ENCODE measurements at regions not wholly inside any gene's neighbourhood (a gene's known extent, or its start where the extent isn't known, plus 50 kb on each side); places are given as distances from the start of the nearest gene placed in this dataset.

DNA sequence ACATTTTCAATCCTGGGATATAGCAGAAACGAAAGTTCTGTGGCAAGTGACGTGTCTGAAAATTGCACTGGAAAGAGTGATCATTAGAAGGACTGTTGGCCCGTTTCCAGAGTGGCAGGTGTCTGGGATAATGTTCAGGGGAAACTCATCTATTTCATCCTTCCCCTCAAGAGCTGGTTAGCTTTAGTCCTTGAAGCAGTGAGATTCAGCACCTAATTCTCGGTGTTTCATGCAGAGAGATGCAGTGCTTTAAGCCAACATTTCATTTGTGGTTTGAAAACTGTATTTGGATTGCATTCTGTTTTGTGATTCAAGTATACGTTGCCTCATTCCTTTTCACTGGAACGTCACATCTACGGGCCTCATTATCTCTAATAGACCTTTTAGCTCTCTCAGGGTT is 205.0 kb upstream of the RAG2 start:
- TF ChIP-seq, protein P1, sequence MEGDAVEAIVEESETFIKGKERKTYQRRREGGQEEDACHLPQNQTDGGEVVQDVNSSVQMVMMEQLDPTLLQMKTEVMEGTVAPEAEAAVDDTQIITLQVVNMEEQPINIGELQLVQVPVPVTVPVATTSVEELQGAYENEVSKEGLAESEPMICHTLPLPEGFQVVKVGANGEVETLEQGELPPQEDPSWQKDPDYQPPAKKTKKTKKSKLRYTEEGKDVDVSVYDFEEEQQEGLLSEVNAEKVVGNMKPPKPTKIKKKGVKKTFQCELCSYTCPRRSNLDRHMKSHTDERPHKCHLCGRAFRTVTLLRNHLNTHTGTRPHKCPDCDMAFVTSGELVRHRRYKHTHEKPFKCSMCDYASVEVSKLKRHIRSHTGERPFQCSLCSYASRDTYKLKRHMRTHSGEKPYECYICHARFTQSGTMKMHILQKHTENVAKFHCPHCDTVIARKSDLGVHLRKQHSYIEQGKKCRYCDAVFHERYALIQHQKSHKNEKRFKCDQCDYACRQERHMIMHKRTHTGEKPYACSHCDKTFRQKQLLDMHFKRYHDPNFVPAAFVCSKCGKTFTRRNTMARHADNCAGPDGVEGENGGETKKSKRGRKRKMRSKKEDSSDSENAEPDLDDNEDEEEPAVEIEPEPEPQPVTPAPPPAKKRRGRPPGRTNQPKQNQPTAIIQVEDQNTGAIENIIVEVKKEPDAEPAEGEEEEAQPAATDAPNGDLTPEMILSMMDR (IDR thresholded peaks at IDR 0.05; ENCODE audit: insufficient read depth, low read depth, low read length) = no peak
- no peak for TF ChIP-seq EZH2 (IDR thresholded peaks at IDR 0.05; ENCODE audit: insufficient read depth, low read length)
